NCI-H146 treated with DMSO at 0.1 percent for 48 hours (cell line): ENCODE measurements at regions not wholly inside any gene's neighbourhood (a gene's known extent, or its start where the extent isn't known, plus 50 kb on each side); places are given as distances from the start of the nearest gene placed in this dataset.
"Not testable (repeated sequence)": the region's sequence is repeated elsewhere in the genome, so short reads cannot be mapped to it uniquely, and the experiment has no call there.

ENCODE experiments used
- DNase-seq: peaks from one replicate; lab custom pipeline; 2025; ENCODE audit not compliant: unreplicated experiment; lab: John Stamatoyannopoulos, UW

DNA sequence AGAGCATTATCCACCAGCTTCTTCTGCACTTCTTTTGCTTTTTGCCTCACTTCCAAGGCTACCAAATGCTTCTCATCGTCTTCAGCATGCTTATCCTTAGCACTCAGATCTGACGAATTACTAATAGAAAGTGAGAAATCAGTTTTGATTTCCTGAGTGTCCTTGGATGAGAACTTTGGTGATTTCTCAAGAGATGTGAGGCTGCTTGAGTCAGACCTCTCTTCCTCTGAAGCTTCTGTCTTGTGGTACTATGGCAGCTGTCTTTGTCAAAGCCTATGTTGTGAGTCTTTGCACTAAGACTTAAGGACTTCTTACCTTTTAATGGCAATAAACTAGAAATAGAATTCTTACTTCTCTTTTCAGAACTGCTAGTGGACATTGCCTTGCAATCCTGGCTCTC, 169.9 kb downstream of the CPE start:
- DNase-seq = no peak

DNA sequence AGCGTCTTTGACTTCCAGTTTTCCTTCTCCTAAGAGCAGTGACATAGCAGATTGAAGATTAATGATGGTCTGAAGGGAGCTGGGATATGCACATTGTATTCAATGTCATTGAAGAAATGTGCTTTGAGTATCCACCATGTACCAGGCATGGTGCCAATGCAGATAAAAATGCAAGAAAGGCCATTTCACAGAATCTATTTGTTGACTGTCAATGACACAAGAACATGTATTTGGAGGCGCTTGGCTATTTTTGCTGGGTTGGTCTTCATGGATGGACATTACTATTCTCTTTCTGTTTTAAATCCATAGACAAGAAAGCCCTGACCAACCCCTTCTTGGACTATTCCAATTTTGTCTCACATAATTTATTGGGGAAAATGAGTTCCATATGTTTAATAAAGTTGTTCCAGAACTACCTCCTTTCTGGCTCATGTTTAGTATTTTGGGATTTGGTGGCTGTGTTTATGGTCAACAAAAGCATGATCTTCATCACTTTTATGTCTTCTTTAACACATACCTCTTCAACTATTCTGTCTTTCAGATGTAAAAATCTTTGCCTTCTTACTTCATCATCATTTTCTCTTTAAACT, 174.5 kb downstream of the CPE start:
- no peak for DNase-seq

DNA sequence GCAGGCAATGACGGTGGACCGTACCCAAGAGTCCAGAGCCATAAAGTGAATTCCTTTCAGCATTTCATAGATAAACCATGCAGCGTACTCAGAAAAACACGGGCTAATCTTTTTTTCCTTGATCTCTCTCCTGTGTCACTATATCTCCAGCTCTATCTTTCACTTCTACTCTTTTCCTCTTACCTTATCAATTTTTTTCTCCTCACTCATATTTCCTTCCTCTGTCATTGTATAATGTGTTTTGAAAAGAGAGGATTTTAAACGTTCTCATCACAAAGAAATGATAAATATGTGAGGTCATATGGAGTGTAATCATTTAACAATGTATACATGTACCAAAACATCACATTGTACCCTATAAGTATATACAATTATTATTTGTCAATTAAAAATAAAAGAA, 176.5 kb downstream of the CPE start:
- no peak for DNase-seq

DNA sequence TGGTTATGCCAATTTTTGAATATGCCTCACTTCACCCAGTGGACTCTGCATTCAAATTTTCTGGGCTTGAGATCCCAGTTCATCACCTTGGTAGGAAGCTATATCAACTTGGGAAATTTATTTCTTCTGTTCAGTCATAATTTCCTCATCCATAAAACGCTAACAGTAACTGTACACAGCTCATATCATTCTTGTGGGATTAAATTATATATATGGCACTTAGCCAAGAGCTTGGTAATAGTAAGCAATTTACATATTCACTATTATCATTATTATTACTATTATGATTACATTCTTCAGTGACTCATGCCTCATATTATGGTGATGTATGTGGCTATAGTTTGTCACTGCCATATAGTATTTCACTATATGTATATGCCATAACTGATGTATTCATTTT, 177.6 kb downstream of the CPE start:
- DNase-seq = no peak

DNA sequence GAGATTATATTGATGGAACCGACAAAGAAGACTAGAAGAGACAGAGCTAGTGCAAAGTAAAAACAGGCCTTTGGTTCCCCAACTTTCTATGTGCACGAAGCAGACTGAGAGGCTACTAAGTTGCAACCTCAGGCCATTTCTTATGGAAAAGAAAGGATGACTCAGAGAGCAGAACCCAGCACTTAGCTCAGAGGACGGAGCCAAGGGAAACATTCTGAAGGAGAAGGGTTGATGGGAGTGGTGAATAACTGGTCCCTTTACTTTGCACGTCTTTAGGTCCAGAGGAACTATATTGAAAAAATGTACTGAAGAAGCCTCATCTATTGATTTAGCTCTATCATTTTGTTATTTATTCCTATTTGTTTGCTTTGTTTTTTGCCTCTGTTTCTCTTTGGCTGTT, 182.1 kb downstream of the CPE start:
- DNase-seq = no peak

DNA sequence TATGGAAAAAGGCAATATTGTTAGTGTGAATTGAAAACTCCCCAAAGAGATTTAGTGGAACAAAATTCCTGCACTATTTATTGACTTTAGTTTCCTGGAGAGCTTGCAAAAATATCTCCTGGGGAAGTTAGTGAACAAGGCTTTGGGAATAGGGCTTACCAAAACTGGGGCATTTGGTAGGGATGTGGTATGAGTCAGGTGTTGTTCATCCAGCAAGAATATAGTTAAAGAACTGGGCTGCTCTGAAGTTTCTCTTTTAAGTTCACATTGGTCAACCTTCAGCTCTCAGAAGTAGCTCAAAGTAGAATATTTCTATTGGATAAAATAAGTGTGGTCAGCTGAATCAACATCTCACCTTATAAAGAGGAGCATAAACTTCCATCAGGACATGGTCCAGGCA, 185.0 kb downstream of the CPE start:
- DNase-seq = no peak

DNA sequence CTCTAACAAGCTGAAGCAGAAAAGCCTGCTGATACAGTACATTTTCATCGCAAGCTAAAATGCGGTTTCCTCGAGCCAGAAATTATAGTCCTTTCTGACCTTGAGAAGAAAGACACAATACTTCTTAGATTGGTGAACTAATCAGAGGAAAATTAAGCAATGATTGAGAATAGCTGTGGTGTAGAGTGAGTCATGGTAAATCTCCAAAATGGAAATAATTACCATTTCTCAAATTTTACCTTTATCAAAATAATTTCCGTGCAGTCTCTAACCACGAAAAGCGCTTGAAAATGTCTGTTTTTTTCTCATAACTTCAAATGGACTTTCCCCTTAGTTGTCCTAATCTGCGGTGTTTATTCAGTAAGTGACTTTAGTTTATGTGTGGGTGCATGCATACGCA, 190.2 kb downstream of the CPE start:
- DNase-seq = no peak

DNA sequence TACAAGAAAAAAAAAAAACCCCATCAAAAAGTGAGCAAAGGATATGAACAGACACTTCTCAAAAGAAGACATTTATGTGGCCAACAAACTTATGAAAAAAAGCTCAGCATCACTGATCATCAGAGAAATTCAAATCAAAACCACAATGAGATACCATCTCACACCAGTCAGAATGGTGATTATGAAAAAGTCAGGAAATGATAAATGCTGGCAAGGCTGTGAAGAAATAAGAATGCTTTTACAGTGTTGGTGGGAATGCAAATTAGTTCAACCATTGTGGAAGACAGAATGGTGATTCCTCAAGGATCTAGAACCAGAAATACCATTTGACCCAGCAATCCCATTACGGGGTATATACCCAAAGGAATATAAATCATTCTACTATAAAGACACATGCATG, 192.7 kb downstream of the CPE start:
- DNase-seq = not testable (repeated sequence)

DNA sequence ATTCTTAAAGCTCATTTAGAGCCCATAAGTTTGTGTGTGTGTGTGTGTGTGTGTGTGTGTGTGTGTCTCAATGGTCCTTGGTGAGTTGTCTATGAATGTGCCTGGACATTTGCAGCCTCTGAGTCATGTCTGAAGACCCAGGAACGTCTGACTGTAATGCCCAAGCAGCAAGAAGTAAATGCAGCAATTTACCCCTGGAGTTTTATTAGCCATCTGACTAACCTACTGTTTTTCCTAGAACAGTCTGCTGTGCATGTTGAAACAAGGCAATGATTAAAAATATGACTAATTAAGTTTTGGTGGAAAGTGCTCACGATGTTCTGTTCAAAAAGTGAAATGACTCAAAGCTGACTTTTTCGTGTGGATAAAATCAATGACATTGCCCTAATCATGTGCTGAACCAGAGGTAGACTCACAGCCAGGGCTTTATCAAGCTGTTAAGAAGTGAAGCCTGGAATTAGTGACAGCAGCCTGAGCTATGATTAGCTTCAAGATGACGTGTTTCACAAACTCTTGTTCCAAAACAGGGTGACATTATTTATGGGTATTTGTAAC, 201.6 kb downstream of the CPE start:
- DNase-seq = no peak

DNA sequence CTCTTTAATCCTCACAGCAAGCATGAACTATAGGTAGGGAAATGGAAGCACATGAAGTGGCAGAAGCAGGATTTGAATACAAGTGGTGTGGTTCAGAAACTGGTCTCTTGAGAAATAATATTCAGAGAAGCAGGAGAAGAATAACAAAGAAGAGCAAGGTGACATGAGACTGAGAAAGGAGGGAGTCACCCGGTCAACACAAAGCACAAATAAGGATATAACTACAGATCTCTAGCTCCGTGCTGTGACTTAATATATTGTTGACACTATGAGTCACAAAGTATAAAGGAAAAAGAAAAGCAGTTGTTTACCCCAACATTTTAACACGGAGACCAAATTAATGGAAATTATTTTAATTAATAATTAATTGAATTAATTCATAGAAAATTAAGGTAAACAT, 204.5 kb downstream of the CPE start:
- no peak for DNase-seq

DNA sequence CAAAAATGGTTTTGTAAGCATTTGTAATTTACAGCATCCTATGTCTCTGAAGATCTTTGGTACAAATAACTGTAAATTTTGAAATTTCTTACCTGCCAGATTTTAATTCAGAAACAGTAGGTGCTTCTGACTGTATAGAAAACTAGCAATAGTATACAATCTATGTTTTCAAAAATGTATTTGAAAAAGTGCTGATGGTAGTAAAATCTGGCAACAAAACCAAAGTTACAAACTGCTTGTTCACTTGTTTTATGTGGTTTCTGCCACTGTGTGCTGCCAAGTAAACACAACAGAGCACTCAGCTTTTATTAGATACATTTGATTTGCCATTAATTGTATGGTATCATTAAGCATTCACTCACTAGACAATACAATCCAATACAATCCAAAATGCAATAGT, 206.1 kb downstream of the CPE start:
- DNase-seq = no peak

DNA sequence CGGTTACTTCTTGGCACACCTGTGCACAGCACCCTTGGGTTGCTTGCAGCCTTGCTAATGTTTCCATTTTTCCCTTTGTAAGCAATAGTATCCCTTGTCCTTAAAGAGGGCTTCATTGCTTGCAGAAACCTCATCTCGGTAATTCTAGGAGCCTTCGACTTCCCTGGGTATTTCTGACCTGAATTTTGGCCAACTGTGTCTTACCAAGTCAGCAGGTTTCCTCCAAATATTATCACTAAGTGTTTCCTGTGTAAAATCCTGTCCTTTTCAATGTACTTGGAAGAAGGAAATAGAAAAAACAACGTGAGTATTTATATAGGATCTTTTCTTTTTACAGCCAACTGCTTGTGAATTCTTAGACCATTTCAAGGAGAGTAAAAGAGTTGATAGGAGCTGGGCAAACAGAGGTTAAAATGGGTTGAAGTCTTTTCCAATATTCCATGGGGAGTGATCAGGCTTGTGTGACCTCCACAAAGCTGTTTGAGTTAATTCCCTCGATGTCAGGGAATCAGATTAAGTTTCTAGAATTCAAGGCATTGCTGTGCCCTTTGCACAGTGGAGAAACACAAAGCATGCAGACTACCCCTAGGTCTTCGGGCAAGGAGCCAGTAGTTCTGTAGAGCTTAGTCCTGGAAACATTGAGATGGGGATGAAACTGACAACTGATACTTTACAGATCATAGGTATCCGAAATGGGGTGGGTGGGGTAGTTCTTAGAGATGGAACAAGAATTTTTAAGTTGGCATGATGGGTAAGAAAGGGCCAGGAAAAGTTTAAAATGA, 209.9 kb downstream of the CPE start:
- no peak for DNase-seq

DNA sequence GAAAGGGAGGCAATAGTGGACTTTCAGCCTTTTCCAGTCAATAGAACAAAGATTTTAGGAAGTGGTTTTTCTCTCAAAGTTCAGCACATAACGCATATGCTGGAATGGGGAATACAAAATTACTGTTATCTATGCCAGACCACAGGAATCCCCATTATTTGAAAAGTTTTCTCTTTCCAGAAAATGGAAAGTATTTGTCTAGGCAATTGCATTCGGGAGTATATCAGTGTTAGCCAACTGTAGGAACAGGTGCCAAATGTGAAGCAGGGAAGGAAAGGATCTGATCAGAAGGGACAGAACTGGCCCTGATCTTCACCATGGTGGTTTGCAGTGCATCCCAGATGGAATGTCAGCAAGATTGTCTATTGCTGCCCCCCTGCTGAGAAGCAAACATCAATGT, 213.6 kb downstream of the CPE start:
- DNase-seq = no peak

DNA sequence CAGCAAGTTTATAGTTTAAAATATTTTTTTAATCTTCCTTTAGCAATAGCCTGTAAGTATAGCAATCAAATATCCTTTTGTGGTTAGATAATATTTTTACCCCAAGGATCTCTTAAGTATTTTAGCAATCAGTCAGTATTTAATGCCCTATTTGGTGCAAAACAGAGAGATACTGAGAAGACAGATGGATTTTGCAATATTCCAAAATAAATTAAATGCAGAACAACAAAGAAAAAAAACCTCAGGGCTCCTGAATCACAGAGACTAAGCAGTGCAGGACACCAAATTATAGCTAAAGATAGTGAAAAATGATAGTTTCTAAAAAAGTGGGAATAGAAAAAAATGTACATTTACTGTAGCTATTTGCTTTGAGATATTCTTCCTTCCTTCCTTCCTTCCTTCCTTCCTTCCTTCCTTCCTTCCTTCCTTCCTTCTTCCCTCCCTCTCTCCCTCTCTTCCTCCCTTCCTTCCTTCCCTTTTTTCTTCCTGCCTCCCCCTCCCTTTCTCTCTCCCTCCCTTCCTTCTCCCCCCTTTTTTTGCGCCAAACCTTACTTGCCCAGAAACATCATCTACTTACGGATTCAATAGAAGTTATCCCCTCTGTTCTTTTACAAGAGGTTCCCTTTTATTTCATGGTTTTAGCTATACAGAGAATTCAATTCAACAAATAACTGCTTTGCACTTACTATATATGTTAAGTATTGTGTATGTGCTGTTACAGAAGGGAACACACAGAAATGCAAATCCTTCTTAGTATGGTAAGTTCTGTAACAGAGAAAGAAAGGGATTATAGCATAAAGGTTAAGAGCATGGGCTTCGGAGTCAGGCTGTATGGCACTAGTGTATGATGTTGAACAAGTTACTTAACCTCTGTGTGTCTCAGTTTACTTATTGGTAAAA, 219.0 kb downstream of the CPE start:
- no peak for DNase-seq

DNA sequence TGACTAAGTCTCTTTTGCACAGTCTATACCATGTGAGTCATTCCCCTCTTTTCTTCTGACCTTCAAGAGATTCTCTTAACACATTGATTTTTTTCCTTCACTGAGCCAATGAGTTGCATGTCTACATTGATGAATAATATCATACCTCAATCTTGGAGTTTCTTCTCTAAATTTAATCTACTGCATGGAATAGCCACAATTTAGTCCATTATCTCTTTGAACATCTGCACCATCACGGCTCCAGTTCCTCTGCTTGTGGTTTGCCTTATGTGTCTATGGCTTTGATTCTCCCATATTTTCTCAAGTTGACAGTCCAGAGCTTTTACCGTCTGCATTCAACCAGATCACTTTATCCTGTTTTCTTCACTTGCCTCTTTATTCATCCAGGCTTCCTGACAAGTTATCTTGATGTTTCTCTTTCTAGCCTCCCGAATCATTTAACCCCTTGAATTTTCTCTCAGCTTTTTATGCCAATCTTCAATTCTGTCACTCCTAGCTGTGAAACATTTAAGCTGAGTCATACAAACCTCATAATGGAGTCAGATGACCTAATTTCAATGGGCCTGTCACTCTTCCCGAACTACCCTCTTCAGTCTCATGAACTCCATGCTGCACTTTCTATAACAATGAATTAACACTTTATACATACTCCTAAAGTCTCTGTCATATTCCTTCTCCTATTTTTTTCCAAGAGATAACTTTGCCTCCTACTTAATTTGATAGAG, 222.3 kb downstream of the CPE start:
- DNase-seq = no peak

DNA sequence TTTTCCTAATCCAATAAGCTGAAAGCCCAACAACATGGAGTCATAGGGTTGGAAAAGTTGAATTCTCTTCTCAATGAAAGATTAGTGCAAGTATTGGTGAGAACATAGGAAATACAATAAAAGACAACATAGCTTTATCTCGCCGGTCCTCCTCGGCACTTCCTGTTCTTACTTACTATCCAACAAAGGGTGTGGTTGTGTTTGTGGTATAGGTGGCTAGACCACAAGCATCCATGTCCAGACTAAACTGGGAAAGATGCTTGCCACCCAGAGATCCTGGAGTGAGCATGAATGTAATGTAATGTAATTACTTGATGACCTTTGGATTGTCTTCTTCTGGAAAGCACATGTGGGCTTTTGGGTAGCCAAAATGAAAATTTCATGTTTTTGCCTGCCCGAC, 223.8 kb downstream of the CPE start:
- DNase-seq = no peak

DNA sequence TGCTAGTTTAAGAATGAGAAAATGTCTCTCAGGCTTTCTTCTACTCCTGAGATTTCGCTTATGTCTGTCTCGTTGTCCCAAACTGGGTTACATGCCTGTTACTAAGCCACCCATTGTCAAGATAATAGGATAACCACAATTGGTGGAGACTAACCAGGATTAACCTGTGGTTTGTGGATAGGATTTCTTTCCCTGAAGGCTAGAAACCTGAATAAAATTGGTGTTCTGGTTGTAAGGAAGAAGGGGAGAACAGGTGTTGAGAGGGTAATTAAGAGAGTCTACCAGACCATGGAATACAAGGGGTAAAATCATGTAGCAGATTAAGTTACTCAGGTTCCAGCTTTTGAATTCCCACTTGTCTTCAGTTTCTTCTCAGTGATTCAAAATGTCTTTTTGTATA, 225.4 kb downstream of the CPE start:
- DNase-seq = no peak

DNA sequence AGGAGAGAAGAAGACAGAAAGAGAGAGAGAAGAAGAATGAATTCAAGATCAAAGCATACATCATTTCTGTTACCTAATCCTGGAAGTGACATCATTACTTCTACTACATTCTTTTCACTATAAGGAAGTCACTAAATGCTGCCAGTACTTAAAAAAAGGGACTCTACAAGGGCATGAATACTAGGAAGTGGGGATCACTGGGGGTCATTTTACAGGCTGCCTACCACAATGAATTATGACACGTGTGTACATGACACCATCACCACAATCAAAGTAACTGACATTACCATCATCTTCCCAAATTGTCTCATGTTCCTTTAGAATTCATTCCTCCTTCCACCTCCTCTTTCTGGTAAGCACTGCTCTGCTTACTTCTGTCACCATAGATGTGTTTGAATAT, 227.0 kb downstream of the CPE start:
- no peak for DNase-seq

DNA sequence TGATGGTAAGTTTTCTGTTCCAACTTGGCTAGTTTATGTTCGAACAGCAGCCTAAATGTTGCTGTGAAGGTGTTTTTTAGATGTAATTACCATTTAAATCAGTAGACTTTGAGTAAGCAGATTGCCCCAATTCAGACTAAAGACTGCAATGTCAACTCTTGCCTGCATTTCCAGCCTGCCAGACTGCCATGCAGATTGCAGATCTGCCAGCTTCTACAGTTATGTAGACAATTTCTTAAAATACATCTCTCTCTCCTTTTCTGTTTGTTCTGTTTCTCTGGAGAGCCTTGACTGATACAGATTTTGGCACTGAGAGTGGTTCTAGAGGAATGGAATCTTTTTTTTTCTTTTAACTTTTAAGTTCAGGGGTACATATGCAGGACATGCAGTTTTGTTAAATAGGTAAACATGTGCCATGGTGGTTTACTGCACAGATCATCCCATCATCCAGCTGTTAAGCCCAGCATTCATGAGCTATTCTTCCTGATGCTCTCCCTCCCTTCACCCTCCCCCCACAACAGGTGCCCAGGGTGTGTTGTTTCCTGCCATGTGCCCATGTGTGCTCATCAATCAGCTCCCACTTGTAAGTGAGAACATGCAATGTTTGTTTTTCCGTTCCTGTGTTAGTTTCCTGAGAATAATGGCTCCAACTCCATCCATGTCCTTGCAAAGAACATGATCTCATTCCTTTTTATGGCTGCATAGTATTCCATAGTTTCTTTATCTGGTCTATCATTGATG, 227.8 kb downstream of the CPE start:
- no peak for DNase-seq

DNA sequence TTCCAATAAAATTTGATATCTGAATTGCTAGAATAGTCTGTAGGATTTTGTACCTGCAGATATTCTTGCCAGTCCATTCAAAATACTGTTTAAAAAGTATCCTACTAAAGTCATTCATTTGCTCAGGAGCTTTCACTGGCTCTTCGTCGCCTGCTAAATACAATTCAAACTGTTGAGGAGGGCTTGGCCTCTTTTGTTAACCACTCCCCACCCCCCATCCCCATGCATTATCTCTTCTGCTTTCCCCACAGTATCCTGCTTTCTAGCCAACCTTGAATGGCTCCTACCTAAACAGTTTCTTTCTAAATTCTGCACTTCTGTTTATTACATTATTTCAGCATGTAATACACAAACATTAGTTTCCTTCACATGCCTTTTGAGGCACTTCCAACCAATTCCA, 230.8 kb downstream of the CPE start:
- DNase-seq = no peak
